ENCODE measurements at regions not wholly inside any gene's neighbourhood (a gene's known extent, or its start where the extent isn't known, plus 50 kb on each side); places are given as distances from the start of the nearest gene placed in this dataset.

DNA sequence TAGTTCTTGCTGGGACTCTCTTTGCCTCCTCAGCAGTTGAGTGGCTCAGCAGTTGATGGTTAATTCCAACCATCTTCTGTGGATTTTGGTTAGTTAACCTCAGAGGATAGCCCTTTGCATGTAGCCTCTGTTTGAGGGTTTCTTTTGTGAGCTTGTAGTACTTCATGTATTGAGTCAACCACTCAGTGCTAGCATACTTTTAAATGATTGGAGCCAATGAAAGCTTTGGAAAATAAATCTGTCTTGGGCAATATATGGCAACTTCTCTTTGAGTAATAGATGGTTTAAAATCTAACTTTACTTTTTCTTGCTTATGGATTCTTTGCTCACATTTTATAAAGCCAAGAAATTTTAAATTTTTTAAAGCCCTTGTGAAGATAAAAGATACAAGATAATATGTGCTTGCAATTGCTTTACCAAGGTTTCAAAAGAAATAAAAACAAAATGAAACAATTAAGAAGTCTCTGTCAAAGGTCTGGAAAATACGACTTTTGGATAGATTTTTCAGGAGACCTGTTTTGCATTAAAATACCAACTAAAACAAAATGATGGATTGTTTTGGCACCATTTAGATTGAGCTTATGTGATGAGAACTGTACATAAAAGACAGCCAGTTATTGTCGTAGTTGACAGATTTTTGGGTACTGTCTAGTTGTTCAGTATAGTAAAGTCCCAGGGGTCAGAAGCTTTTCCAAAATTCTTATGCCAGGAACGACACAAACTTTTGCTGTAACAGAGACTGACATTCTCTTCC lies 181.9 kb downstream of the SPRY1 start:
- Histone ChIP-seq H3K36me3 (ENCODE audit: control insufficient read depth, insufficient read depth, low read length) (no peaks in the 10 kb centered on the region), H3K27me3 (ENCODE audit: control insufficient read depth, insufficient read depth, low read length) (no peaks in the 10 kb centered on the region; the same call in 1 of the 2 replicates), H3K4me3 (ENCODE audit: low read depth, low read length) (no peak overlapping the region)
- no peak for DNase-seq (ENCODE audit: low read depth)
- ChIA-PET POLR2A (no interaction called here), CTCF (interaction anchor here (0.6 kb wide), 1 partner anchor 167 kb away, joined by 3 read pairs; no protein-coding TSS in a partner anchor)
- TF ChIP-seq, protein P1, sequence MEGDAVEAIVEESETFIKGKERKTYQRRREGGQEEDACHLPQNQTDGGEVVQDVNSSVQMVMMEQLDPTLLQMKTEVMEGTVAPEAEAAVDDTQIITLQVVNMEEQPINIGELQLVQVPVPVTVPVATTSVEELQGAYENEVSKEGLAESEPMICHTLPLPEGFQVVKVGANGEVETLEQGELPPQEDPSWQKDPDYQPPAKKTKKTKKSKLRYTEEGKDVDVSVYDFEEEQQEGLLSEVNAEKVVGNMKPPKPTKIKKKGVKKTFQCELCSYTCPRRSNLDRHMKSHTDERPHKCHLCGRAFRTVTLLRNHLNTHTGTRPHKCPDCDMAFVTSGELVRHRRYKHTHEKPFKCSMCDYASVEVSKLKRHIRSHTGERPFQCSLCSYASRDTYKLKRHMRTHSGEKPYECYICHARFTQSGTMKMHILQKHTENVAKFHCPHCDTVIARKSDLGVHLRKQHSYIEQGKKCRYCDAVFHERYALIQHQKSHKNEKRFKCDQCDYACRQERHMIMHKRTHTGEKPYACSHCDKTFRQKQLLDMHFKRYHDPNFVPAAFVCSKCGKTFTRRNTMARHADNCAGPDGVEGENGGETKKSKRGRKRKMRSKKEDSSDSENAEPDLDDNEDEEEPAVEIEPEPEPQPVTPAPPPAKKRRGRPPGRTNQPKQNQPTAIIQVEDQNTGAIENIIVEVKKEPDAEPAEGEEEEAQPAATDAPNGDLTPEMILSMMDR (IDR thresholded peaks at IDR 0.05; ENCODE audit: insufficient read depth, low read depth, low read length): no peak

DNA sequence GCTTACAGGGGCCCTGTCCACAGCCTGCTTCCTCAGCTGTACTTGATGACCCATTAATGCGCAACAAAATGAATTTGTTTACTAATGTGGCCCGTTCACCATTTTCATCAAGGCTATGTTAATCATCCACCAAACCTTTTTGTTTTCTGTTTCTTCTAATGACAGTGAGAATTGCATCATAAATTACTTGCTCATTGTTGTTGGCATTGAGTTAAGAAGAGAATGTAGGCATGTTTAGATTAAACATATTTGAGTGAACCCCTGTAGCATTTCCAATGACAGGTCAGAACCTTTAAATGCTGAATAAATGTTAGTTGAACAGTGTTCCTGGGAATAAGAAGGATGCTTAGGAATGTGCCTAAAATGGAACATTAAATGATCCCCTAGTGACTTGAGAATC lies 183.4 kb downstream of the SPRY1 start:
- no peak for DNase-seq (ENCODE audit: low read depth)
- no peaks in the 10 kb centered on the region for H3K36me3 ChIP-seq (ENCODE audit: control insufficient read depth, insufficient read depth, low read length)
- H3K4me3 ChIP-seq (ENCODE audit: low read depth, low read length): no peak overlapping the region
- ChIA-PET POLR2A (no interaction called here), CTCF (interaction anchor here (1.2 kb wide), 1 partner anchor 15 kb away, joined by 4 read pairs; no protein-coding TSS in a partner anchor)
- no peaks in the 10 kb centered on the region for H3K27me3 ChIP-seq (ENCODE audit: control insufficient read depth, insufficient read depth, low read length)
- TF ChIP-seq, protein P1 (IDR thresholded peaks at IDR 0.05; ENCODE audit: insufficient read depth, low read depth, low read length): no peak

DNA sequence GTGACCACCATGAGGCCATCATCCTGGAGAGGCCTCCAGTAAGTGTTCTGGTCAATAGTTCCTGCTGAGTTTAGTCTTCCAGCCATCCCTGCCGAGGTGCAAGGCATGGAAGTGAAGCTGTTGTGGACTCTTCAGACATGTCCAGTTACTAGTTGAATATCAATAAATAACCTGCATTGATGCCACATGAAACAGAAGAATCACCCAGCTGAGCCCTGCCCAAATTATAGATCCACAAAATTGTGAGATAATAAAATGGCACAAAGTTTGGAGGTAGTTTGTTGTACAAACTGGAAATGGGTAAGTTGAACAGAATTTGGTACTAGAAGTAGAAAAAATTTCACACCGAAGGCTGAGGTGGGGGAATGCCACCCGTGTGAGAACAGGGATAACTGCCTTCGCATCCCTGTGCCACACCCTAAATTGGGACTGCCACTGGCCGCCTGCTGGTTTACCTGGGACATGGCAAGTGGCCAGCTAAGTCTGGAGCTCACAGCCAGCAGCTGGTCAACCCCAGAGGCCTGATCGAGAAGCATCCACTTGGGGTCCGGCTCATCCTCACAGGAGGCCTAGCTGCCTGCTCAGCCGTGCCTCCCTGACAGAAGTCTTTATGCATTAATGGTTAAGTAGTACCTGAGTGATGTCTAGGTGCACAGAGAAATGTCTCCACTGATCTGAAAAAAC lies 184.5 kb downstream of the SPRY1 start:
- H3K27me3 ChIP-seq (ENCODE audit: control insufficient read depth, insufficient read depth, low read length): no peaks in the 10 kb centered on the region
- H3K4me3 ChIP-seq (ENCODE audit: low read depth, low read length): no peak overlapping the region
- no peak for DNase-seq (ENCODE audit: low read depth)
- TF ChIP-seq, protein P1 (IDR thresholded peaks at IDR 0.05; ENCODE audit: insufficient read depth, low read depth, low read length): no peak
- ChIA-PET POLR2A (no interaction called here), CTCF (interaction anchor here (1.0 to 1.2 kb wide), 2 partner anchors 16 to 17 kb away, joined by 3 to 4 read pairs; no protein-coding TSS in a partner anchor)
- no peaks in the 10 kb centered on the region for H3K36me3 ChIP-seq (ENCODE audit: control insufficient read depth, insufficient read depth, low read length)

DNA sequence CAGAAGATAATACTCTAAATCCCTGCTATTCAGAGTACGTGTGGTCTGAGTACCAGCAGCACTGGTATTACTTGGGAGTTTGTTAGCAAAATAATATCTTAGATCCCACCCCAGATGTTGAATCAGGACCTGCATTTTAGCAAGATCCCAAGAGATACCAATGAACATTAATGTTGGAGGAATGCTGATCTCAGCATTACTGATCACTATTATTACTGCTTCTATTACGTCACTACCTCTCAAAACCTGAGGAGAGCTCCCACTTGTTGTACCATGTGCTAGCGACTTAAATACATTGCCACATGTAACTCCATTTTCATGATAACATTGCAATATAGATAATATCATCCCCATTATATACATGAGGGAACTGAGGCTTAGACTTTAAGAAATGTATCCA lies 185.2 kb downstream of the SPRY1 start:
- Histone ChIP-seq H3K36me3 (ENCODE audit: control insufficient read depth, insufficient read depth, low read length) (no peaks in the 10 kb centered on the region), H3K27me3 (ENCODE audit: control insufficient read depth, insufficient read depth, low read length) (no peaks in the 10 kb centered on the region), H3K4me3 (ENCODE audit: low read depth, low read length) (no peak overlapping the region)
- ChIA-PET CTCF (interaction anchor here (1.0 kb wide), 1 partner anchor 17 kb away, joined by 3 read pairs; no protein-coding TSS in a partner anchor), POLR2A (no interaction called here)
- no peak for DNase-seq (ENCODE audit: low read depth)
- TF ChIP-seq, protein P1 (IDR thresholded peaks at IDR 0.05; ENCODE audit: insufficient read depth, low read depth, low read length): no peak

DNA sequence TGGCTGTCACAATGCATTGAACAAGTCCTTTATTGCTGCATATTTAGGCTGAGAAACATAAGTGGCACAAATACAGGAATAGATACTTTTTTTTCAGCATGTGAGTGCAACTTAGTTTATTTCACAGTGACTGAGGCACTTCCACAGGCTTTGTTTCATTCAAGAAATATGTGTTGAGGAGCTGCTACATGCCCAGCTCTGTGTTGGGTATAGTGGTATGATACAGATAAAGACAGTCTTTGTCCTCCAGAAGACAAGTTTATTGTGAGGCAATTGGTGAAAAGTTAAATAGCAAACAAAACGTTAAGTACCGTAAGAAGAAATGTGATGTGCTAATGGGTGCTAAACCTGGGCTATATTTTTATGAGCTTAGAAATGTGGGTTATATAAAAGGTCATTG lies 186.4 kb downstream of the SPRY1 start:
- no peaks in the 10 kb centered on the region for H3K36me3 ChIP-seq (ENCODE audit: control insufficient read depth, insufficient read depth, low read length)
- no peaks in the 10 kb centered on the region for H3K27me3 ChIP-seq (ENCODE audit: control insufficient read depth, insufficient read depth, low read length)
- no peak for DNase-seq (ENCODE audit: low read depth)
- H3K4me3 ChIP-seq (ENCODE audit: low read depth, low read length): no peak overlapping the region
- CTCF ChIA-PET: interaction anchor here (0.7 to 1.1 kb wide), 3 partner anchors 17 to 500 kb away, joined by 3 to 8 read pairs (median 3); no protein-coding TSS in a partner anchor
- TF ChIP-seq, protein P1 (IDR thresholded peaks at IDR 0.05; ENCODE audit: insufficient read depth, low read depth, low read length): no peak
- POLR2A ChIA-PET: no interaction called here
